HCT116 (cell line): ENCODE measurements at regions not wholly inside any gene's neighbourhood (a gene's known extent, or its start where the extent isn't known, plus 50 kb on each side); places are given as distances from the start of the nearest gene placed in this dataset.

Experiments used
- ATAC-seq: fragments of 200-7000 bp; cut with Tn5 transposase; 2 replicates; pipeline ENCODE4 v1.9.1; 2020; ENCODE audit warnings: mild to moderate bottlenecking, moderate library complexity
- BruUV-seq: library from RNA; stranded (reverse); fragments of 400-500 nt; replicated peaks from 2 replicates; lab custom pipeline; 2021; lab: Mats Ljungman, UMichigan
- CTCF ChIA-PET: fragments of 300-600 bp; sonication (Branson Sonifier 250); formaldehyde crosslinking; loops from one replicate; lab custom pipeline; 2021; ENCODE audit warnings: antibody characterized with exemption; lab: Charles Lee
- POLR2A ChIA-PET: fragments of 300-600, 350-600 bp; sonication (Branson Sonifier 250); formaldehyde crosslinking; loops from one replicate; lab custom pipeline; 2021; ENCODE audit warnings: antibody characterized with exemption; lab: Charles Lee
- RAD21 ChIA-PET, 2 experiments: fragments of 300-600 bp; sonication (Branson Sonifier 250); formaldehyde crosslinking; loops; one replicate each; lab custom pipeline; 2023; ENCODE audit warnings: low total read pairs in 2 of 2; ENCODE audit not compliant: uncharacterized antibody in 2 of 2, unreplicated experiment in 2 of 2, low non-redundant PET in 1 of 2; lab: Charles Lee
- DNase-seq: peaks from one replicate; pipeline ENCODE4 v3.0.0-alpha.2; 2010; ENCODE audit warnings: low read depth, low spot score
- H2AFZ ChIP-seq: fragments of 200-600 bp; shearing (Covaris generic), sonication (generic); 2 replicates; pipeline ENCODE4 v1.6.1; 2017; ENCODE audit warnings: low read depth, mixed run types, mixed read lengths, antibody characterized with exemption, low read length; ENCODE audit not compliant: poor library complexity, severe bottlenecking
- H3K27ac ChIP-seq: 2 replicates; pipeline ENCODE4 v1.5.1; 2012; ENCODE audit warnings: low read depth, low read length
- H3K27me3 ChIP-seq: fragments of 200-600 bp; sonication (generic); 2 replicates; pipeline ENCODE4 v1.6.1; 2016; ENCODE audit warnings: mixed run types, low read length, mixed read lengths; ENCODE audit not compliant: insufficient read depth
- H3K36me3 ChIP-seq, 2 experiments: fragments of 200-500 bp in 1 of 2; fragments of 200-600 bp in 1 of 2; sonication (Bioruptor generic) in 1 of 2; sonication (generic) in 1 of 2; 2 replicates each; pipeline versions ENCODE4 v1.5.1 to v1.6.1; 2014 to 2016; ENCODE audit warnings: low read length in 2 of 2, inconsistent platforms in 1 of 2, mixed read lengths in 1 of 2, mixed run types in 1 of 2; ENCODE audit not compliant: insufficient read depth in 2 of 2, control insufficient read depth in 1 of 2
- H3K4me1 ChIP-seq, 2 experiments: fragments of 200-600 bp in 1 of 2; sonication (generic) in 1 of 2; 2 replicates each; pipeline versions ENCODE4 v1.5.1 to v1.6.1; 2012 to 2017; ENCODE audit warnings: low read length in 2 of 2, inconsistent platforms in 1 of 2, mild to moderate bottlenecking in 1 of 2, mixed read lengths in 1 of 2, mixed run types in 1 of 2, moderate library complexity in 1 of 2; ENCODE audit not compliant: insufficient read depth in 2 of 2, control insufficient read depth in 1 of 2
- H3K4me2 ChIP-seq: fragments of 200-600 bp; sonication (generic); 2 replicates; pipeline ENCODE4 v1.6.1; 2017; ENCODE audit warnings: mixed run types, low read length, mixed read lengths
- H3K4me3 ChIP-seq, 2 experiments: fragments of 200-600 bp in 1 of 2; sonication (generic) in 1 of 2; replicated peaks in 1 of 2; 2 replicates each; pipeline ENCODE4 v1.5.1; 2011 to 2016; ENCODE audit warnings: low read length in 2 of 2, control low read depth in 1 of 2, low read depth in 1 of 2, mild to moderate bottlenecking in 1 of 2, mixed read lengths in 1 of 2, mixed run types in 1 of 2
- H3K79me2 ChIP-seq: fragments of 200-600 bp; sonication (generic); 2 replicates; pipeline ENCODE4 v1.6.1; 2017; ENCODE audit warnings: mild to moderate bottlenecking, mixed run types, low read length, moderate library complexity, mixed read lengths; ENCODE audit not compliant: insufficient read depth
- H3K9ac ChIP-seq: fragments of 200-600 bp; sonication (generic); 2 replicates; pipeline ENCODE4 v1.6.1; 2016; ENCODE audit warnings: low read length, mixed read lengths
- H3K9me2 ChIP-seq: fragments of 200-600 bp; sonication (generic), shearing (Covaris generic); 2 replicates; pipeline ENCODE4 v1.6.1; 2017; ENCODE audit warnings: mixed run types, mild to moderate bottlenecking, moderate library complexity; ENCODE audit not compliant: insufficient read depth
- H3K9me3 ChIP-seq, 2 experiments: fragments of 200-500 bp in 1 of 2; fragments of 200-600 bp in 1 of 2; sonication (Bioruptor generic) in 1 of 2; sonication (generic) in 1 of 2; 2 replicates each; pipeline ENCODE4 v1.6.1; 2014 to 2017; ENCODE audit warnings: low read length in 2 of 2, mixed read lengths in 2 of 2, inconsistent platforms in 1 of 2, low read depth in 1 of 2, mild to moderate bottlenecking in 1 of 2, mixed run types in 1 of 2, moderate library complexity in 1 of 2; ENCODE audit not compliant: control insufficient read depth in 1 of 2, insufficient read depth in 1 of 2
- H4K20me1 ChIP-seq: fragments of 200-600 bp; sonication (generic), shearing (Covaris generic); 2 replicates; pipeline ENCODE4 v1.6.1; 2017; ENCODE audit warnings: mixed run types, mild to moderate bottlenecking, moderate library complexity; ENCODE audit not compliant: insufficient read depth
- CEBPB ChIP-seq: IDR thresholded peaks from 2 replicates; pipeline ENCODE4 v1.6.1; 2012; ENCODE audit warnings: low read depth
- EGR1 ChIP-seq: IDR thresholded peaks from 2 replicates; pipeline ENCODE4 v1.6.1; 2012; ENCODE audit warnings: low read depth
- ELF1 ChIP-seq: IDR thresholded peaks from 2 replicates; pipeline ENCODE4 v1.6.1; 2012; ENCODE audit warnings: low read depth, borderline replicate concordance
- EZH2 ChIP-seq: fragments of 200-600 bp; sonication (generic); IDR thresholded peaks from 2 replicates; pipeline ENCODE4 v1.6.1; 2017; ENCODE audit warnings: antibody characterized with exemption, mixed run types
- EZH2phosphoT487 ChIP-seq: fragments of 200-600 bp; IDR thresholded peaks from 2 replicates; pipeline ENCODE4 v1.6.1; 2018; ENCODE audit warnings: antibody characterized with exemption, borderline replicate concordance
- FOSL1 ChIP-seq: IDR thresholded peaks from 2 replicates; pipeline ENCODE4 v1.6.1; 2012; ENCODE audit warnings: low read depth
- JUND ChIP-seq: IDR thresholded peaks from 2 replicates; pipeline ENCODE4 v1.6.1; 2012
- MAX ChIP-seq: IDR thresholded peaks from 2 replicates; pipeline ENCODE4 v1.6.1; 2012
- POLR2A ChIP-seq: IDR thresholded peaks from 2 replicates; pipeline ENCODE4 v1.7.0; 2011; ENCODE audit warnings: borderline replicate concordance; ENCODE audit not compliant: insufficient read depth, insufficient read length; ENCODE audit errors: extremely low read depth
- POLR2AphosphoS5 ChIP-seq: IDR thresholded peaks from 2 replicates; pipeline ENCODE4 v1.6.1; 2011; ENCODE audit warnings: mild to moderate bottlenecking, low read depth, low read length, moderate library complexity
- RAD21 ChIP-seq: IDR thresholded peaks from 2 replicates; pipeline ENCODE4 v1.6.1; 2012; ENCODE audit warnings: low read depth, mild to moderate bottlenecking
- REST ChIP-seq: IDR thresholded peaks from 2 replicates; pipeline ENCODE4 v1.6.1; 2012; ENCODE audit warnings: low read depth
- SIN3A ChIP-seq: IDR thresholded peaks from 2 replicates; pipeline ENCODE4 v1.6.1; 2012; ENCODE audit warnings: low read depth
- SP1 ChIP-seq: IDR thresholded peaks from 2 replicates; pipeline ENCODE4 v1.6.1; 2012; ENCODE audit warnings: low read depth
- SRF ChIP-seq: IDR thresholded peaks from 2 replicates; pipeline ENCODE4 v1.6.1; 2012; ENCODE audit warnings: low read depth
- ZFX ChIP-seq: fragments of 450-650 bp; IDR thresholded peaks from 2 replicates; pipeline ENCODE4 v1.6.1; 2017
- ZNF274 ChIP-seq: fragments of 200-500 bp; sonication (Bioruptor generic); IDR thresholded peaks from 2 replicates; pipeline ENCODE4 v1.6.1; 2014; ENCODE audit warnings: mild to moderate bottlenecking, low read depth, low read length, inconsistent platforms
- intact Hi-C: fragments of 100-400 bp; cut with micrococcal nuclease; formaldehyde crosslinking; loops from 2 replicates; pipeline ENCODE4 v1.10.0; 2022
- TF ChIP-seq, protein P1 (sequence below), 3 experiments: fragments of 200-600 bp in 1 of 3; sonication (generic) in 1 of 3; IDR thresholded peaks in 2 of 3; conservative IDR thresholded peaks in 1 of 3; 2 replicates each; pipeline ENCODE4 v1.5.1; 2012 to 2017; ENCODE audit warnings: low read depth in 2 of 3, low read length in 2 of 3, antibody characterized with exemption in 1 of 3, borderline replicate concordance in 1 of 3, control low read depth in 1 of 3, mild to moderate bottlenecking in 1 of 3, mixed read lengths in 1 of 3, mixed run types in 1 of 3, moderate library complexity in 1 of 3; ENCODE audit not compliant: insufficient read depth in 1 of 3

DNA sequence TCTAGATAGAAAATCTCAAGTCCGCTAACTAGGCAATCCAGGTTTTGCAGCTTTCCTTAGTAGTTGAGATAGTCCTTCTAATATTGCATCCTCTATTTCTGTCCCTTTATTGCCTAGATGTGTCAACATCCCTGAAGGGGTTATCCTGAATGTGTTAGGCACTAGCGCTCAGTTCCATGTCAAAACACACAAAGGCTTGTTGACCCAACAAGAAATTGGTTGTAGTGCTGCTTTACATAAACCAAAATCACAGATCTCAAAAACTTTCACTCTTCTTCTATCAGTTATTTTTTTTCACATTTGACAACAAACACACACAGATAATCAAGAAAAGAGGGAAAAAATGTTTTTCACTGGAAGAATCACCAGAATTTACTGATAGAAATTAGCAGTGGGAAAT is 51.4 kb upstream of the SOX2 start:
- Histone ChIP-seq H3K9me3 (no peaks in the 10 kb centered on the region), H3K9ac (no peak overlapping the region), H3K4me3 (no peak overlapping the region), H3K9me2 (no peaks in the 10 kb centered on the region), H2AFZ (no peak overlapping the region), H3K27me3 (peaks cover 19% of the 10 kb centered on the region; the same call in 1 of the 2 replicates), H3K4me2 (no peak overlapping the region), H3K36me3 (no peaks in the 10 kb centered on the region), H3K4me1 (no peaks in the 10 kb centered on the region), H3K79me2 (no peaks in the 10 kb centered on the region), H3K27ac (no peak overlapping the region), H4K20me1 (no peaks in the 10 kb centered on the region)
- DNase-seq (no peak), ATAC-seq (no peak)
- ChIA-PET POLR2A (no interaction called here), CTCF (no interaction called here), RAD21 (no interaction called here)
- BruUV-seq = no TSS peak
- intact Hi-C loops = no loop called here
- TF ChIP-seq EZH2 (no peak), RAD21 (no peak), POLR2AphosphoS5 (no peak), EZH2phosphoT487 (no peak), POLR2A (no peak), ELF1 (no peak), SRF (no peak), CEBPB (no peak), MAX (no peak)

DNA sequence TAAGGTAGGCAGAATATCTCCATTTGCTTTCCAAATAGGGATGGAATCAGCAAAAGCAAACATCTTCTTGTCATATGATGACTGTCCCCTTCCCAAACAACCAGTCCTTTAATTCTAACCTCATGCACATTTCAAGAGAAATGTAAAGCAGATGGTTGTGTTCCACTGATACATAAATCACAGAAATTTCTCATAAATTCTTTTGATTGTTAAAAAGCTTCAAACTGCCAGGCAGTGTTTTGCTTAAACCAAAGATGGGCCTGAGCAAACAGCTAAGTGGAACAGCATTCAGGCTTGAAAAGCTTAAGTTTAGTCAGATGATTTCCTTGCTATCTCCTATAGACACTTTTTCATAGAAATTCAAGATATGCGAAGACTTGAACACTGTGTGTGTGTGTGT is 74.3 kb upstream of the SOX2 start:
- H3K27me3 ChIP-seq = no peaks in the 10 kb centered on the region
- no peak for DNase-seq

More for the DNA sequence above, 74.3 kb upstream of the SOX2 start:
- POLR2A ChIA-PET = no interaction called here
- CTCF ChIA-PET = no interaction called here
- no peaks in the 10 kb centered on the region for H3K36me3 ChIP-seq
- BruUV-seq = no TSS peak
- no peak for ATAC-seq
- H3K27ac ChIP-seq = no peak overlapping the region
- no peaks in the 10 kb centered on the region for H4K20me1 ChIP-seq
- no peak overlapping the region for H3K4me3 ChIP-seq
- no peaks in the 10 kb centered on the region for H3K79me2 ChIP-seq
- no peaks in the 10 kb centered on the region for H3K4me1 ChIP-seq
- RAD21 ChIA-PET = no interaction called here
- no peak overlapping the region for H2AFZ ChIP-seq
- no peak overlapping the region for H3K4me2 ChIP-seq
- no peak for TF ChIP-seq ZFX
- no peak for TF ChIP-seq EGR1
- no peak for TF ChIP-seq REST
- TF ChIP-seq SP1 = no peak
- TF ChIP-seq SIN3A = no peak
- no peak for TF ChIP-seq FOSL1
- no peak for TF ChIP-seq JUND
- TF ChIP-seq, protein P1, sequence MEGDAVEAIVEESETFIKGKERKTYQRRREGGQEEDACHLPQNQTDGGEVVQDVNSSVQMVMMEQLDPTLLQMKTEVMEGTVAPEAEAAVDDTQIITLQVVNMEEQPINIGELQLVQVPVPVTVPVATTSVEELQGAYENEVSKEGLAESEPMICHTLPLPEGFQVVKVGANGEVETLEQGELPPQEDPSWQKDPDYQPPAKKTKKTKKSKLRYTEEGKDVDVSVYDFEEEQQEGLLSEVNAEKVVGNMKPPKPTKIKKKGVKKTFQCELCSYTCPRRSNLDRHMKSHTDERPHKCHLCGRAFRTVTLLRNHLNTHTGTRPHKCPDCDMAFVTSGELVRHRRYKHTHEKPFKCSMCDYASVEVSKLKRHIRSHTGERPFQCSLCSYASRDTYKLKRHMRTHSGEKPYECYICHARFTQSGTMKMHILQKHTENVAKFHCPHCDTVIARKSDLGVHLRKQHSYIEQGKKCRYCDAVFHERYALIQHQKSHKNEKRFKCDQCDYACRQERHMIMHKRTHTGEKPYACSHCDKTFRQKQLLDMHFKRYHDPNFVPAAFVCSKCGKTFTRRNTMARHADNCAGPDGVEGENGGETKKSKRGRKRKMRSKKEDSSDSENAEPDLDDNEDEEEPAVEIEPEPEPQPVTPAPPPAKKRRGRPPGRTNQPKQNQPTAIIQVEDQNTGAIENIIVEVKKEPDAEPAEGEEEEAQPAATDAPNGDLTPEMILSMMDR (IDR thresholded peaks at IDR 0.05 in 2 of 3, conservative IDR thresholded peaks at IDR 0.05 in 1 of 3; ENCODE audit: borderline replicate concordance in 1 of 3, insufficient read depth in 1 of 3, low read depth in 2 of 3, low read length in 2 of 3) = no peak
- no peak for TF ChIP-seq ZNF274
- TF ChIP-seq, all 23 proteins: peak for 0
- Histone ChIP-seq H3K9me2 (no peaks in the 10 kb centered on the region), H3K9ac (no peak overlapping the region), H3K9me3 (no peaks in the 10 kb centered on the region)
- intact Hi-C loops = no loop called here
